PFSK-1 (cell line): ENCODE measurements at regions not wholly inside any gene's neighbourhood (a gene's known extent, or its start where the extent isn't known, plus 50 kb on each side); places are given as distances from the start of the nearest gene placed in this dataset.

Experiments
- FOXP2 ChIP-seq: optimal IDR thresholded peaks from 2 replicates; pipeline ENCODE3; 2011; ENCODE audit warnings: borderline replicate concordance, control low read depth, inconsistent platforms; ENCODE audit not compliant: insufficient read depth; ENCODE audit errors: extremely low read length, extremely low read depth
- POLR2AphosphoS5 ChIP-seq: IDR thresholded peaks from 2 replicates; pipeline ENCODE4 v1.6.1; 2012; ENCODE audit warnings: low read depth, mild to moderate bottlenecking, control low read depth, low read length, moderate library complexity
- REST ChIP-seq, 2 experiments: IDR thresholded peaks; 2 replicates each; pipeline versions ENCODE4 v1.6.1 to v1.8.0; 2011 to 2012; ENCODE audit warnings: low read depth in 2 of 2, low read length in 2 of 2, control low read depth in 1 of 2, inconsistent platforms in 1 of 2, mild to moderate bottlenecking in 1 of 2, moderate library complexity in 1 of 2; ENCODE audit not compliant: insufficient read depth in 1 of 2
- SIN3A ChIP-seq: IDR thresholded peaks from 2 replicates; pipeline ENCODE4 v1.6.1; 2012; ENCODE audit warnings: mild to moderate bottlenecking, low read length, moderate library complexity, borderline replicate concordance; ENCODE audit not compliant: insufficient read depth
- TAF1 ChIP-seq: IDR thresholded peaks from 2 replicates; pipeline ENCODE4 v1.6.1; 2012; ENCODE audit warnings: low read length, control low read depth, borderline replicate concordance; ENCODE audit not compliant: insufficient read depth

GRCh38 chr4:124046190-124046589 lies 649.6 kb downstream of the SPRY1 start:
- TF ChIP-seq POLR2AphosphoS5 (no peak), TAF1 (no peak), SIN3A (no peak), REST (IDR thresholded peaks at IDR 0.05; ENCODE audit: insufficient read depth in 1 of 2, low read depth in 2 of 2, low read length in 2 of 2) (no peak), FOXP2 (no peak)

DNA sequence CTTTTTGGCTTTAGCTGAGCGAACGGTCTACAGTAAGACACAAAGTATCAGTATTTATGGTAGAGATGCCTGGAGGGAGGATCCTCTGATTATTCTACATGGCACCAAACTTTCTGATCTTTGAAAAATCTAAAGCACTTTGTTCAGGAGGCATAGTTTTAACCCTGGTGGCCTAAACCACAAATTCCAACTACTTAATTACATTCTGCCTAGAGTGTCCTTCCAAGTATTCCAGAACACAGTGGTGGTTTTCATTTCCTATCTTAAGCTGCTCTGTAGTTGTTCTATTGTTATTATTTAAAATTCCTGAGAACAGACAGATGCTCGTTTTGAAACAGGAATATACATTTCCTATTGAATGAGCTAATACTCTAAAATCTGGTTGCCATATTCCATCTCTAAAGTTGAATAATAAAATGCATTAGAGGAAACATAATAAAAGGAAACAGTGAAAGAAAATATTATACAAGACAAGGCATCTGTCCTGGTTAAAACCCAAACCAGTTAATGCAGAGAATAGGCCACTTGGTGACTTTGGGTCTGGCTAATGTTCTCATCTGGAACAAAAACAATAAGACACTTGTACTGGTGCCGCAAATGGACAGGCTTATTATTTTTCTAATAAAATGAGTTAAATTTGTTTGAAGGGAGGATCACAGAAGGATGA lies 657.4 kb downstream of the SPRY1 start:
- TF ChIP-seq POLR2AphosphoS5: no peak
- TF ChIP-seq FOXP2: no peak
- no peak for TF ChIP-seq REST (IDR thresholded peaks at IDR 0.05; ENCODE audit: insufficient read depth in 1 of 2, low read depth in 2 of 2, low read length in 2 of 2)
- no peak for TF ChIP-seq TAF1
- TF ChIP-seq SIN3A: no peak

GRCh38 chr4:124055336-124055735 lies 657.2 kb downstream of the ANKRD50 start:
- TF ChIP-seq POLR2AphosphoS5 (no peak), SIN3A (no peak), REST (IDR thresholded peaks at IDR 0.05; ENCODE audit: insufficient read depth in 1 of 2, low read depth in 2 of 2, low read length in 2 of 2) (no peak), FOXP2 (no peak), TAF1 (no peak)

DNA sequence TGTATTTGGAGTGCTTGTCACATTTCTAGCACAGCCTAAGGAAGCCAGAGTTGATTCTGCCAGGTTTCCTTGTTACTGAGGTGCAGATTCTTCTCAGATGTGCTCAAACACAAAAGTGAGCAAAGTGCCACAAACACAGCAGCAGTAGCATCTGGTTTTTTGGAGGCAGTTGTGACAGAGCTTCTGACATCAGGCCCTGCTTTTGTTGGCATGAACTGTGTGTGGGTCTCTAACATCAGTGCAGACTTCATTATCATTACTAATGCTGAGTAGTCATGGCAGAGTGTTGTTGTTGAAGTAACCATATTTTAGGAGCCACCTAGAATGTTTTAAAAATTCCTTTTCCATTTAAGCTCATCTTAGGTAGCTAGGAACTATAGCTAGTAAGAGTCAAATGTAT lies 656.6 kb downstream of the ANKRD50 start:
- TF ChIP-seq REST (IDR thresholded peaks at IDR 0.05; ENCODE audit: insufficient read depth in 1 of 2, low read depth in 2 of 2, low read length in 2 of 2) (no peak), TAF1 (no peak), FOXP2 (no peak), POLR2AphosphoS5 (no peak), SIN3A (no peak)
